Body of pancreas (tissue), 4 donors: ENCODE measurements at regions not wholly inside any gene's neighbourhood (a gene's known extent, or its start where the extent isn't known, plus 50 kb on each side); places are given as distances from the start of the nearest gene placed in this dataset.
A peak's percentile ranks its signal among the peaks of the same experiment; 100 is the strongest.

Experiments used
- ATAC-seq: fragments of 150-250 bp; one replicate; pipeline ENCODE4 v1.9.1; 2016
- DNase-seq, 4 donors: peaks; one replicate each; pipeline ENCODE4 v3.0.0-alpha.2; 2019
- H3K27ac ChIP-seq, 4 donors: fragments of 200-600 bp; sonication (generic); 1 replicate in 3 of 4; 2 replicates in 1 of 4; pipeline versions ENCODE4 v1.5.1 to v1.6.1; 2016 to 2019; ENCODE audit warnings: mild to moderate bottlenecking in 1 of 4, mixed read lengths in 1 of 4, moderate library complexity in 1 of 4
- H3K27me3 ChIP-seq, 2 donors: fragments of 200-600 bp; sonication (generic); one replicate each; pipeline ENCODE4 v1.6.0; 2016; ENCODE audit warnings: mild to moderate bottlenecking in 1 of 2
- H3K36me3 ChIP-seq, 2 donors: fragments of 200-600 bp; sonication (generic); replicated peaks in 1 of 2; 2 replicates each; pipeline ENCODE4 v1.5.1; 2016; ENCODE audit warnings: low read depth in 2 of 2; ENCODE audit not compliant: insufficient read depth in 1 of 2
- H3K4me1 ChIP-seq: fragments of 200-600 bp; sonication (generic); one replicate; pipeline ENCODE4 v1.6.0; 2016
- H3K4me3 ChIP-seq, 2 donors: fragments of 200-600 bp; sonication (generic); 1 replicate in 1 of 2; 2 replicates in 1 of 2; pipeline ENCODE4 v1.5.1; 2016 to 2019
- H3K9me3 ChIP-seq, 3 donors: fragments of 200-600 bp; sonication (generic); 1 replicate in 2 of 3; 2 replicates in 1 of 3; pipeline ENCODE4 v1.5.1; 2016
- POLR2A ChIP-seq, 3 donors: fragments of 450-650 bp; IDR thresholded peaks; one replicate each; pipeline ENCODE4 v1.6.1; 2016; ENCODE audit warnings: antibody characterized with exemption in 3 of 3, mild to moderate bottlenecking in 2 of 3
- WGBS, 2 donors: methylation state at CpG; one replicate each; pipeline ENCODE4 v1.1.5; 2017; 5-methylcytosine and 5-hydroxymethylcytosine counted together
- intact Hi-C: fragments of 100-400 bp; cut with DNase I; formaldehyde crosslinking; loops from one replicate; pipeline ENCODE4 v1.15.1; 2023
- TF ChIP-seq, protein P1 (sequence below), 7 experiments: fragments of 450-650 bp in 4 of 7; fragments of 200-600 bp in 3 of 7; sonication (generic) in 3 of 7; IDR thresholded peaks; one replicate each; pipeline ENCODE4 v1.5.1; 2016 to 2019; ENCODE audit warnings: antibody characterized with exemption in 7 of 7

DNA sequence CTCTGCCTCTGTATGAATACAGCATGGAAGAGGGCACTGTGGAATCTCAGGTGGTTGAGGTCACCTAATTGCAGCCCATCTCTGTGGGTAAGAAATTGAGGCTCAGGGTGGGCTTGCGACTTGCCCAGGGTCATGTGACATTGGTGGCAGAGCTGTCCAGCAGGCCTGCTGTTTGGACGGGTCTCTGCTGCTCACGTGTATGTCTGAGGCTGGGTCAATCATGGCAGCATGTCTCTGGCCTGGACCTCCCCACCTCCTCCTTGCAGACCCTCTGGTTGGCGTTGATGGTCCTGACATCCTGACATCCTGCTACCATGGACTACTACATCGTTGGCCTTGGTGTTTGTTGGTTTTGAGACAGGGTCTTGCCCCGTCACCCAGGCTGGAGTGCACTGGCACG, 64.3 kb upstream of the HPCAL1 start:
- H3K9me3 ChIP-seq: no peaks in the 10 kb centered on the region
- H3K36me3 ChIP-seq: no peaks in the 10 kb centered on the region
- no peaks in the 10 kb centered on the region for H3K27me3 ChIP-seq
- no peak overlapping the region for H3K27ac ChIP-seq
- no peaks in the 10 kb centered on the region for H3K4me1 ChIP-seq
- ATAC-seq: no peak
- intact Hi-C loops: no loop called here
- DNase-seq: peak in 1 of 4 donors; percentile 4
- no peak overlapping the region for H3K4me3 ChIP-seq
- TF ChIP-seq POLR2A (IDR thresholded peaks at IDR 0.05): no peak
- TF ChIP-seq, protein P1, sequence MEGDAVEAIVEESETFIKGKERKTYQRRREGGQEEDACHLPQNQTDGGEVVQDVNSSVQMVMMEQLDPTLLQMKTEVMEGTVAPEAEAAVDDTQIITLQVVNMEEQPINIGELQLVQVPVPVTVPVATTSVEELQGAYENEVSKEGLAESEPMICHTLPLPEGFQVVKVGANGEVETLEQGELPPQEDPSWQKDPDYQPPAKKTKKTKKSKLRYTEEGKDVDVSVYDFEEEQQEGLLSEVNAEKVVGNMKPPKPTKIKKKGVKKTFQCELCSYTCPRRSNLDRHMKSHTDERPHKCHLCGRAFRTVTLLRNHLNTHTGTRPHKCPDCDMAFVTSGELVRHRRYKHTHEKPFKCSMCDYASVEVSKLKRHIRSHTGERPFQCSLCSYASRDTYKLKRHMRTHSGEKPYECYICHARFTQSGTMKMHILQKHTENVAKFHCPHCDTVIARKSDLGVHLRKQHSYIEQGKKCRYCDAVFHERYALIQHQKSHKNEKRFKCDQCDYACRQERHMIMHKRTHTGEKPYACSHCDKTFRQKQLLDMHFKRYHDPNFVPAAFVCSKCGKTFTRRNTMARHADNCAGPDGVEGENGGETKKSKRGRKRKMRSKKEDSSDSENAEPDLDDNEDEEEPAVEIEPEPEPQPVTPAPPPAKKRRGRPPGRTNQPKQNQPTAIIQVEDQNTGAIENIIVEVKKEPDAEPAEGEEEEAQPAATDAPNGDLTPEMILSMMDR (IDR thresholded peaks at IDR 0.05): no peak
- 87 to 91% methylated on average over 3 to 7 of the region's 7 CpGs for WGBS, 2 donors

DNA sequence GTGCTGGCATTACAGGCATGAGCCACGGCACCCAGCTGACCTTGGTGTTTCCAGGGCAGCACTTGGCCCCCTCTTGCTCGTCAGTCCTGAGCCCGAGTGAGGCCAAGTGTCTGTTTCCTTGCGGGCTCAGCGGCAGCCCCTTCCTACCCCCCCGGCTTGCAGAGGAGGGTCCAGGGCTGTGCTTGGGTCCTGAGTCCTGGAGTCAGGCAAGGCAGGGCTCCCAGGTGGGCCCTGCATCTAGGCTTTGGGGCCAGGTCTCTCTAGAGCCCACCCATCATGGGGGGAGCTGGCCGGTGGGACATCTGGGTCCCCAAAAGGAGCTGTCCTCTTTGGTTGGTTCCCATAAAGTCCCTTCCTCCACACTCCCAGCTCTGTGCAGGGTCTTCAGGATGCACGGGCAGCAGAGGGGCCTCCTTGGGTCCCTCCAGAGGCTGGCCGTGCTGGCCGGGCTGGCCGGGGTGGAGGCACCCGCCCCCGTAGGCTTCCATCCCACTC, 63.7 kb upstream of the HPCAL1 start:
- TF ChIP-seq POLR2A (IDR thresholded peaks at IDR 0.05): no peak
- TF ChIP-seq, protein P1 (IDR thresholded peaks at IDR 0.05): no peak
- Histone ChIP-seq H3K27ac (no peak overlapping the region), H3K36me3 (no peaks in the 10 kb centered on the region), H3K27me3 (no peaks in the 10 kb centered on the region), H3K4me3 (no peak overlapping the region), H3K4me1 (no peaks in the 10 kb centered on the region), H3K9me3 (no peaks in the 10 kb centered on the region)
- 84 to 91% methylated on average over 7 to 13 of the region's 13 CpGs for WGBS, 2 donors
- DNase-seq: peak in 1 of 4 donors; percentile 6
- intact Hi-C loops: no loop called here
- no peak for ATAC-seq

DNA sequence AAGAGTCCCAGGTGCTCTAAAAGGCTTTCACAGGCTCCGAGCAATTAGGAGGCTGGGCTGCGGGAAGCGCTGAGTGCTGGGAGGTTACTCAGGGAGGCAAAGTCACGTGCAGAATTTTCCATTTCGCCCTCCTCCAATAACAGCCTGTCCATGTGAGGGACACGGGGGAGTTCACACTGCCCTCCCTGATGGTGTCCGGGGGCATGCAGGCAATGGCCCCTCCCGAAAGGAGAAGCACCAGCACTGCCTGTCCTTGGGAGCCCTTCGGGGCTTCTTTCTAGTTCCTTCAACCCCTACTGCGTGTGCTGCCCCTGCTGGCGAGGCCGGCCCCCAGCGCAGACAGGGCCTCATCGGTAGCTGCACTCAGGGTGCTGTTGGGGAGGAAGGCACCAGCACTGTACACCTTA, 63.1 kb upstream of the HPCAL1 start:
- 90 to 92% methylated on average over 11 to 14 of the region's 14 CpGs for WGBS, 2 donors
- no peak for ATAC-seq

DNA sequence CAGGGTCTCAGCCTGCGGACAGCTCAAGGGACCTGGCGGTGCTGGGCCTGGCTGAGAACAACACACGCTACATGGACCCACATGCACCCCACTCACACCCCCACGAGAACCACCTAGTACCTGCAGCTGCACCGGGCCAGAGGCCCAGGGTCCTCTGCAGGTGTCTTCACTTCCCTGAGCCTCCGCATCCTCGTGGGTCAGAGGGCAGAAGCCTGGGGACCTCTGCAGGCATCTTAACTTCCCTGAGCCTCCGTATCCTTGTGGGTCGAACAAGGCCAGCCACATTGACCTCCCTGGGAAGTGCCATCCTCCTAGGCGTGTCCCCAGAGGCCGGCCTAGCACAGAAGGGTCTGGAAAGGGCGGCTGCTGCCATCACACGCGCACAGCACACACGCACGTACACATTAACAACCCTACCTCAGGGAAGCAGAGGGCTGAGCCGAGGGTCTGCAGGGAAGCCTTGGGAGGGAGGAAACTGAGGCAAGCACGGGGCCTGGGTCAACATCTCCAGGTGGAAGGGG, 62.5 kb upstream of the HPCAL1 start:
- DNase-seq (peak in 1 of 4 donors; percentile 7), ATAC-seq (no peak)
- no peaks in the 10 kb centered on the region for H3K4me1 ChIP-seq
- H3K4me3 ChIP-seq: no peak overlapping the region
- no peaks in the 10 kb centered on the region for H3K9me3 ChIP-seq
- no peak overlapping the region for H3K27ac ChIP-seq
- H3K36me3 ChIP-seq: no peaks in the 10 kb centered on the region
- 87 to 90% methylated on average over 6 to 17 of the region's 18 CpGs for WGBS, 2 donors
- intact Hi-C loops: no loop called here
- TF ChIP-seq, protein P1 (IDR thresholded peaks at IDR 0.05): no peak
- H3K27me3 ChIP-seq: no peaks in the 10 kb centered on the region

More for the DNA sequence above, 63.1 kb upstream of the HPCAL1 start:
- H3K4me1 ChIP-seq: no peaks in the 10 kb centered on the region
- H3K36me3 ChIP-seq: no peaks in the 10 kb centered on the region
- H3K27ac ChIP-seq: no peak overlapping the region
- intact Hi-C loops: no loop called here
- no peak for TF ChIP-seq POLR2A (IDR thresholded peaks at IDR 0.05)
- TF ChIP-seq, protein P1 (IDR thresholded peaks at IDR 0.05): no peak
- no peaks in the 10 kb centered on the region for H3K27me3 ChIP-seq
- H3K4me3 ChIP-seq: no peak overlapping the region
- no peaks in the 10 kb centered on the region for H3K9me3 ChIP-seq
- peak in 1 of 4 donors; percentile 3 for DNase-seq
